Endothelial cell of umbilical vein (primary cell): ENCODE measurements at regions not wholly inside any gene's neighbourhood (a gene's known extent, or its start where the extent isn't known, plus 50 kb on each side); places are given as distances from the start of the nearest gene placed in this dataset.

ENCODE experiments used
- BruUV-seq: library from RNA; stranded (reverse); fragments of 400-500 nt; replicated peaks from 2 replicates; lab custom pipeline; 2021; lab: Mats Ljungman, UMichigan
- CTCF ChIA-PET: fragments of 300-600, 350-600 bp; sonication (Branson Sonifier 250); formaldehyde crosslinking; loops from one replicate; lab custom pipeline; 2021; ENCODE audit warnings: antibody characterized with exemption, inconsistent platforms; lab: Charles Lee
- POLR2A ChIA-PET: fragments of 300-600, 350-600 bp; sonication (Branson Sonifier 250); formaldehyde crosslinking; loops from one replicate; lab custom pipeline; 2021; ENCODE audit warnings: antibody characterized with exemption, inconsistent platforms; lab: Charles Lee
- DNase-seq: peaks from one replicate; pipeline ENCODE4 v3.0.0-alpha.2; 2011; ENCODE audit warnings: low read depth, low spot score
- FAIRE-seq: peaks from 2 replicates; lab custom pipeline; 2011; peaks lifted over from hg19 to GRCh38; lab: Jason Lieb, UNC
- H2AFZ ChIP-seq: 2 replicates; pipeline ENCODE4 v1.6.0; 2012; ENCODE audit warnings: low read depth, low read length, control low read depth, inconsistent platforms
- H3K27ac ChIP-seq: 2 replicates; pipeline ENCODE4 v1.5.1; 2011; ENCODE audit warnings: low read depth, mild to moderate bottlenecking, control low read depth, low read length, moderate library complexity; ENCODE audit not compliant: insufficient read depth
- H3K27me3 ChIP-seq, 2 experiments: 2 replicates each; pipeline versions ENCODE4 v1.6.0 to v1.6.1; 2011; ENCODE audit warnings: low read length in 2 of 2, mixed read lengths in 1 of 2; ENCODE audit not compliant: control insufficient read depth in 2 of 2, insufficient read depth in 2 of 2
- H3K36me3 ChIP-seq, 2 experiments: 2 replicates in 1 of 2; 3 replicates in 1 of 2; pipeline ENCODE4 v1.5.1; 2011; ENCODE audit warnings: low read length in 2 of 2, mild to moderate bottlenecking in 1 of 2, moderate library complexity in 1 of 2; ENCODE audit not compliant: control insufficient read depth in 2 of 2, insufficient read depth in 2 of 2; ENCODE audit errors: extremely low read depth in 1 of 2
- H3K4me1 ChIP-seq: 3 replicates; pipeline ENCODE4 v1.5.1; 2011; ENCODE audit warnings: mild to moderate bottlenecking, low read length; ENCODE audit not compliant: control insufficient read depth, insufficient read depth; ENCODE audit errors: extremely low read depth
- H3K4me2 ChIP-seq: 2 replicates; pipeline ENCODE4 v1.6.1; 2011; ENCODE audit warnings: low read length, control low read depth, mixed read lengths; ENCODE audit not compliant: insufficient read depth
- H3K4me3 ChIP-seq, 3 experiments: fragments of 200-600 bp in 1 of 3; sonication (generic), shearing (Covaris generic) in 1 of 3; replicated peaks in 1 of 3; 2 replicates each; pipeline ENCODE4 v1.5.1; 2011 to 2016; ENCODE audit warnings: control low read depth in 3 of 3, low read length in 3 of 3, mild to moderate bottlenecking in 2 of 3, inconsistent platforms in 1 of 3, low read depth in 1 of 3, moderate library complexity in 1 of 3; ENCODE audit not compliant: insufficient read depth in 1 of 3
- H3K79me2 ChIP-seq: 2 replicates; pipeline ENCODE4 v1.6.0; 2012; ENCODE audit warnings: low read length, inconsistent platforms; ENCODE audit not compliant: control insufficient read depth, insufficient read depth
- H3K9ac ChIP-seq: replicated peaks from 2 replicates; pipeline ENCODE3; 2011; ENCODE audit warnings: low read length, control low read depth; ENCODE audit not compliant: insufficient read depth; ENCODE audit errors: extremely low read depth
- H3K9me1 ChIP-seq: replicated peaks from 3 replicates; pipeline ENCODE4 v1.6.0; 2011; ENCODE audit warnings: mild to moderate bottlenecking, low read length; ENCODE audit not compliant: control insufficient read depth, insufficient read depth; ENCODE audit errors: extremely low read depth
- H3K9me3 ChIP-seq: replicated peaks from 2 replicates; pipeline ENCODE4 v1.5.1; 2012; ENCODE audit warnings: low read length, inconsistent platforms; ENCODE audit not compliant: control insufficient read depth, insufficient read depth
- H4K20me1 ChIP-seq: replicated peaks from 2 replicates; pipeline ENCODE3; 2011; ENCODE audit warnings: mild to moderate bottlenecking, low read length; ENCODE audit not compliant: control insufficient read depth, insufficient read depth; ENCODE audit errors: extremely low read depth
- EZH2 ChIP-seq: IDR thresholded peaks from 2 replicates; pipeline ENCODE4 v1.6.1; 2012; ENCODE audit warnings: borderline replicate concordance, low read depth, mild to moderate bottlenecking, moderate library complexity, low read length, inconsistent platforms; ENCODE audit not compliant: severe bottlenecking
- GATA2 ChIP-seq: IDR thresholded peaks from 2 replicates; pipeline ENCODE4 v1.7.0; 2011; ENCODE audit warnings: low read depth, mild to moderate bottlenecking, moderate library complexity, mixed read lengths, low read length; ENCODE audit not compliant: insufficient read length, insufficient read depth
- JUN ChIP-seq: IDR thresholded peaks from 2 replicates; pipeline ENCODE4 v1.6.1; 2011; ENCODE audit warnings: borderline replicate concordance, low read depth; ENCODE audit not compliant: insufficient read length, insufficient read depth
- MYC ChIP-seq: IDR thresholded peaks from one replicate; pipeline ENCODE4 v1.6.1; 2011; ENCODE audit warnings: mild to moderate bottlenecking, low read depth, low read length
- POLR2A ChIP-seq: IDR thresholded peaks from 2 replicates; pipeline ENCODE4 v1.6.1; 2012; ENCODE audit warnings: low read depth, mild to moderate bottlenecking, control low read depth, low read length
- POLR2AphosphoS5 ChIP-seq: IDR thresholded peaks from 2 replicates; pipeline ENCODE4 v1.6.1; 2012; ENCODE audit warnings: low read depth, mild to moderate bottlenecking, control low read depth, low read length, moderate library complexity; ENCODE audit not compliant: insufficient read depth
- dilution Hi-C: fragments of 300-500 bp; cut with MboI; formaldehyde crosslinking; loops from one replicate; pipeline ENCODE4 v1.15.0; 2019; ENCODE audit warnings: low sequenced_read_pairs; ENCODE audit not compliant: extremely low pct_ligation_motif_present
- intact Hi-C: fragments of 100-400 bp; cut with micrococcal nuclease; formaldehyde crosslinking; loops from one replicate; pipeline ENCODE4 v1.10.0; 2022
- TF ChIP-seq, protein P1 (sequence below), 2 donors: IDR thresholded peaks; 1 replicate in 1 of 2; 2 replicates in 1 of 2; pipeline ENCODE4 v1.5.1; 2011; ENCODE audit warnings: low read length in 2 of 2, mild to moderate bottlenecking in 2 of 2, moderate library complexity in 2 of 2, control low read depth in 1 of 2, inconsistent platforms in 1 of 2, low read depth in 1 of 2; ENCODE audit not compliant: insufficient read depth in 1 of 2; ENCODE audit errors: extremely low read depth in 1 of 2
- TF ChIP-seq, protein P2 (sequence below): IDR thresholded peaks from 2 replicates; pipeline ENCODE4 v1.6.1; 2011; ENCODE audit not compliant: insufficient read depth, insufficient read length

DNA sequence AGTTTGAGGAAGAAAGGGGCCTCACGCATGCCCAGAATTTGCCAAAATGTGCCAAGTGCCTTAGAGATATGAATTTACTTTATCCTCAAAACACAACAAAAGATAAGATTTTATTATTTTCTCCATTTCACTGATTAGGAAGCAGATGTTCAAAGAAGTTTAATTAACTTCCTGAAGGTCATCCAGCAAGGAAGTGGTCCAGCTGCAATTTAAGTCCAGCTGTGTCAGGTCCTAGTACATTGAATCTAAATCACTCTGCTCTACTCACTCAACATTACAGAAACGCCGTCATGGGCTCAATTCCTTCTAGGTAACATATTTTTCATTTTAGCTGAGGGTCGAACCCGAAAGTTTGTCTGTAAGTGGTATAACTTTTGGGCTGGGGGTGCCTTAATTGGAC is 115.4 kb downstream of the CCDC34 start:
- no peak for DNase-seq
- H3K9me1 ChIP-seq: no peaks in the 10 kb centered on the region
- H3K9me3 ChIP-seq: no peaks in the 10 kb centered on the region
- BruUV-seq: no TSS peak
- H3K27me3 ChIP-seq: peaks cover 26 to 30% of the 10 kb centered on the region in 2 experiments
- no peaks in the 10 kb centered on the region for H3K36me3 ChIP-seq
- no peak overlapping the region for H3K4me3 ChIP-seq
- dilution Hi-C loops: no loop called here
- ChIA-PET CTCF (interaction anchor here (0.6 to 1.8 kb wide), 6 partner anchors 10 to 49 kb away, joined by 3 to 9 read pairs (median 4); no protein-coding TSS in a partner anchor), POLR2A (no interaction called here)
- no peak overlapping the region for H3K27ac ChIP-seq
- TF ChIP-seq JUN: no peak
- TF ChIP-seq, protein P1, sequence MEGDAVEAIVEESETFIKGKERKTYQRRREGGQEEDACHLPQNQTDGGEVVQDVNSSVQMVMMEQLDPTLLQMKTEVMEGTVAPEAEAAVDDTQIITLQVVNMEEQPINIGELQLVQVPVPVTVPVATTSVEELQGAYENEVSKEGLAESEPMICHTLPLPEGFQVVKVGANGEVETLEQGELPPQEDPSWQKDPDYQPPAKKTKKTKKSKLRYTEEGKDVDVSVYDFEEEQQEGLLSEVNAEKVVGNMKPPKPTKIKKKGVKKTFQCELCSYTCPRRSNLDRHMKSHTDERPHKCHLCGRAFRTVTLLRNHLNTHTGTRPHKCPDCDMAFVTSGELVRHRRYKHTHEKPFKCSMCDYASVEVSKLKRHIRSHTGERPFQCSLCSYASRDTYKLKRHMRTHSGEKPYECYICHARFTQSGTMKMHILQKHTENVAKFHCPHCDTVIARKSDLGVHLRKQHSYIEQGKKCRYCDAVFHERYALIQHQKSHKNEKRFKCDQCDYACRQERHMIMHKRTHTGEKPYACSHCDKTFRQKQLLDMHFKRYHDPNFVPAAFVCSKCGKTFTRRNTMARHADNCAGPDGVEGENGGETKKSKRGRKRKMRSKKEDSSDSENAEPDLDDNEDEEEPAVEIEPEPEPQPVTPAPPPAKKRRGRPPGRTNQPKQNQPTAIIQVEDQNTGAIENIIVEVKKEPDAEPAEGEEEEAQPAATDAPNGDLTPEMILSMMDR (IDR thresholded peaks at IDR 0.05; ENCODE audit: extremely low read depth in 1 of 2, insufficient read depth in 1 of 2, low read depth in 1 of 2, low read length in 2 of 2): no peak
- no peak for TF ChIP-seq POLR2A
- TF ChIP-seq MYC: no peak
- no peak for TF ChIP-seq GATA2
- no peak overlapping the region for H3K9ac ChIP-seq
- no peaks in the 10 kb centered on the region for H3K4me1 ChIP-seq
- no peaks in the 10 kb centered on the region for H3K79me2 ChIP-seq
- FAIRE-seq: no peak
- no peaks in the 10 kb centered on the region for H4K20me1 ChIP-seq
- intact Hi-C loops: no loop called here
- no peak overlapping the region for H3K4me2 ChIP-seq
- no peak overlapping the region for H2AFZ ChIP-seq

DNA sequence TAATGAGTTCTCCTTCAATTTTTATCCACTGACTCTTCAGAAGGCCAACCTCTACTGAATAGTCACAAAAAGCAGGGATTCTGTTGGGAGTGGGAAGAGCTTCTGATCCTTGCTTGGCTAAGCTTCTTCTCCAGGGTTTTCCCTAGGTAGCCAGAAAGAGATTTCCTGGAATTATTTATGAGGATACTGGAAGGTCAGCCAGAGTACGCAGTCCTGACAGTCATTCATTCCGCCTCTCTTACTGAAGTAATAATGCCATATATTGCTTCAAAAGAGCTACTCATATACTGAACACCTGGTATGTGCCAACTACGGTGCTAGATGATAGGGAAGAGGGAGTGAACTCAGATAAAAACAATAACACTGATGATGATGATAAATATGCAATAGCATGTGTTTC is 116.1 kb downstream of the CCDC34 start:
- H3K4me2 ChIP-seq: no peak overlapping the region
- no peak for DNase-seq
- H3K79me2 ChIP-seq: no peaks in the 10 kb centered on the region
- no peaks in the 10 kb centered on the region for H3K4me1 ChIP-seq
- BruUV-seq: no TSS peak
- no peak for FAIRE-seq
- ChIA-PET POLR2A (no interaction called here), CTCF (interaction anchor here (1.2 to 1.8 kb wide), 6 partner anchors 10 to 63 kb away, joined by 3 to 9 read pairs (median 4); no protein-coding TSS in a partner anchor)
- H3K36me3 ChIP-seq: no peaks in the 10 kb centered on the region
- H3K4me3 ChIP-seq: no peak overlapping the region
- TF ChIP-seq POLR2A (no peak), GATA2 (no peak), EZH2 (no peak), POLR2AphosphoS5 (no peak), JUN (no peak)
- TF ChIP-seq, protein P2, sequence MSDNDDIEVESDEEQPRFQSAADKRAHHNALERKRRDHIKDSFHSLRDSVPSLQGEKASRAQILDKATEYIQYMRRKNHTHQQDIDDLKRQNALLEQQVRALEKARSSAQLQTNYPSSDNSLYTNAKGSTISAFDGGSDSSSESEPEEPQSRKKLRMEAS: no peak
- TF ChIP-seq, protein P1 (IDR thresholded peaks at IDR 0.05; ENCODE audit: extremely low read depth in 1 of 2, insufficient read depth in 1 of 2, low read depth in 1 of 2, low read length in 2 of 2): no peak
- H3K9me1 ChIP-seq: no peaks in the 10 kb centered on the region
- H3K9ac ChIP-seq: no peak overlapping the region
- no peaks in the 10 kb centered on the region for H4K20me1 ChIP-seq
- no peaks in the 10 kb centered on the region for H3K9me3 ChIP-seq
- dilution Hi-C loops: no loop called here
- no peak overlapping the region for H3K27ac ChIP-seq
- intact Hi-C loops: no loop called here
- H3K27me3 ChIP-seq: peaks cover 28 to 29% of the 10 kb centered on the region in 2 experiments
- no peak overlapping the region for H2AFZ ChIP-seq
